ENCODE measurements at regions not wholly inside any gene's neighbourhood (a gene's known extent, or its start where the extent isn't known, plus 50 kb on each side); places are given as distances from the start of the nearest gene placed in this dataset.
A peak's percentile ranks its signal among the peaks of the same experiment; 100 is the strongest.

GRCh38 chr9:86795823-86796553 lies 151.3 kb downstream of the GAS1 start:
- DNase-seq (ENCODE audit: low read depth), result peak; percentile 85

GRCh38 chr9:86795047-86795442 lies 152.3 kb downstream of the GAS1 start:
- DNase-seq (ENCODE audit: low read depth), result no peak

GRCh38 chr9:86794391-86795046 lies 152.8 kb downstream of the GAS1 start:
- DNase-seq (ENCODE audit: low read depth), result peak; percentile 79

GRCh38 chr9:86792136-86792535 lies 155.2 kb downstream of the GAS1 start:
- DNase-seq (ENCODE audit: low read depth), result no peak

GRCh38 chr9:86790805-86791204 lies 156.5 kb downstream of the GAS1 start:
- DNase-seq (ENCODE audit: low read depth), result no peak

GRCh38 chr9:86788456-86788855 lies 158.8 kb downstream of the GAS1 start:
- DNase-seq (ENCODE audit: low read depth), result no peak

GRCh38 chr9:86783884-86784283 lies 163.4 kb downstream of the GAS1 start:
- DNase-seq (ENCODE audit: low read depth), result no peak

GRCh38 chr9:86782831-86783230 lies 164.5 kb downstream of the GAS1 start:
- DNase-seq (ENCODE audit: low read depth), result no peak

GRCh38 chr9:86778761-86779160 lies 168.5 kb downstream of the GAS1 start:
- no peak for DNase-seq (ENCODE audit: low read depth)

- no peak for DNase-seq (ENCODE audit: low read depth)
These were observed 171.6 kb downstream of the GAS1 start for GRCh38 chr9:86775718-86776117.

GRCh38 chr9:86774116-86774515 lies 173.2 kb downstream of the GAS1 start:
- DNase-seq (ENCODE audit: low read depth), result no peak

- no peak for DNase-seq (ENCODE audit: low read depth)
These were observed 173.8 kb downstream of the GAS1 start for GRCh38 chr9:86773422-86773945.

GRCh38 chr9:86772635-86772993 lies 174.7 kb downstream of the GAS1 start:
- DNase-seq (ENCODE audit: low read depth), result no peak

GRCh38 chr9:86771941-86772634 lies 175.2 kb downstream of the GAS1 start:
- DNase-seq (ENCODE audit: low read depth), result no peak

- no peak for DNase-seq (ENCODE audit: low read depth)
These were observed 175.9 kb downstream of the GAS1 start for GRCh38 chr9:86771420-86771819.

GRCh38 chr9:86768709-86769108 lies 178.6 kb downstream of the GAS1 start:
- DNase-seq (ENCODE audit: low read depth), result no peak

- no peak for DNase-seq (ENCODE audit: low read depth)
These were observed 179.3 kb downstream of the GAS1 start for GRCh38 chr9:86768020-86768419.

- DNase-seq (ENCODE audit: low read depth), result no peak
These were observed 179.9 kb downstream of the GAS1 start for GRCh38 chr9:86767373-86767772.

- DNase-seq (ENCODE audit: low read depth), result no peak
These were observed 180.4 kb downstream of the GAS1 start for GRCh38 chr9:86766912-86767311.

GRCh38 chr9:86766511-86766910 lies 180.8 kb downstream of the GAS1 start:
- no peak for DNase-seq (ENCODE audit: low read depth)

GRCh38 chr9:86765746-86766430 lies 181.4 kb downstream of the GAS1 start:
- DNase-seq (ENCODE audit: low read depth), result no peak

GRCh38 chr9:86764671-86765343 lies 182.5 kb downstream of the GAS1 start:
- DNase-seq (ENCODE audit: low read depth), result no peak

All from fibroblast of the conjunctiva (primary cell).